ENCODE measurements at regions not wholly inside any gene's neighbourhood (a gene's known extent, or its start where the extent isn't known, plus 50 kb on each side); places are given as distances from the start of the nearest gene placed in this dataset.

GRCh38 chr10:44280226-44281014 lies 104.5 kb downstream of the CXCL12 start:
- no peak for FAIRE-seq
- H4K20me1 ChIP-seq (ENCODE audit: control insufficient read depth, extremely low read depth, insufficient read depth, low read length), result no peaks in the 10 kb centered on the region
- no peak overlapping the region for H3K4me3 ChIP-seq (ENCODE audit: control insufficient read depth in 2 of 3, extremely low read depth in 1 of 3, insufficient read depth in 2 of 3, low read depth in 1 of 3, low read length in 3 of 3)
- dilution Hi-C loops (cut with MboI; ENCODE audit: extremely low pct_ligation_motif_present, low sequenced_read_pairs), result no loop called here
- no peaks in the 10 kb centered on the region for H3K36me3 ChIP-seq (ENCODE audit: control insufficient read depth in 2 of 2, extremely low read depth in 1 of 2, insufficient read depth in 2 of 2, low read length in 2 of 2)
- no peak for TF ChIP-seq CTCF (optimal IDR thresholded peaks at IDR 0.05 in 1 of 3, IDR thresholded peaks at IDR 0.05 in 1 of 3, conservative IDR thresholded peaks at IDR 0.05 in 1 of 3; ENCODE audit: extremely low read depth in 1 of 3, insufficient read depth in 2 of 3, low read length in 3 of 3)
- TF ChIP-seq EZH2 (IDR thresholded peaks at IDR 0.05; ENCODE audit: low read length), result no peak
- no peaks in the 10 kb centered on the region for H3K4me1 ChIP-seq (ENCODE audit: control insufficient read depth, extremely low read depth, insufficient read depth, low read length)
- DNase-seq (ENCODE audit: low read depth, low spot score), result no peak
- H3K27me3 ChIP-seq (ENCODE audit: control insufficient read depth, extremely low read depth, insufficient read depth, low read length), result no peaks in the 10 kb centered on the region
- no peak overlapping the region for H2AFZ ChIP-seq (ENCODE audit: control insufficient read depth, low read length)
- no peak overlapping the region for H3K27ac ChIP-seq (ENCODE audit: control insufficient read depth, insufficient read depth, low read length)
- no peaks in the 10 kb centered on the region for H3K9me1 ChIP-seq (ENCODE audit: control insufficient read depth, extremely low read depth, insufficient read depth, low read length)
- H3K9ac ChIP-seq (ENCODE audit: control insufficient read depth, extremely low read depth, insufficient read depth, low read length), result no peak overlapping the region
- H3K9me3 ChIP-seq (ENCODE audit: control insufficient read depth, low read depth, low read length), result no peaks in the 10 kb centered on the region
- H3K4me2 ChIP-seq (ENCODE audit: control insufficient read depth, extremely low read depth, insufficient read depth, low read depth, low read length), result no peak overlapping the region
- no peaks in the 10 kb centered on the region for H3K79me2 ChIP-seq (ENCODE audit: control insufficient read depth, insufficient read depth, low read length)

DNA sequence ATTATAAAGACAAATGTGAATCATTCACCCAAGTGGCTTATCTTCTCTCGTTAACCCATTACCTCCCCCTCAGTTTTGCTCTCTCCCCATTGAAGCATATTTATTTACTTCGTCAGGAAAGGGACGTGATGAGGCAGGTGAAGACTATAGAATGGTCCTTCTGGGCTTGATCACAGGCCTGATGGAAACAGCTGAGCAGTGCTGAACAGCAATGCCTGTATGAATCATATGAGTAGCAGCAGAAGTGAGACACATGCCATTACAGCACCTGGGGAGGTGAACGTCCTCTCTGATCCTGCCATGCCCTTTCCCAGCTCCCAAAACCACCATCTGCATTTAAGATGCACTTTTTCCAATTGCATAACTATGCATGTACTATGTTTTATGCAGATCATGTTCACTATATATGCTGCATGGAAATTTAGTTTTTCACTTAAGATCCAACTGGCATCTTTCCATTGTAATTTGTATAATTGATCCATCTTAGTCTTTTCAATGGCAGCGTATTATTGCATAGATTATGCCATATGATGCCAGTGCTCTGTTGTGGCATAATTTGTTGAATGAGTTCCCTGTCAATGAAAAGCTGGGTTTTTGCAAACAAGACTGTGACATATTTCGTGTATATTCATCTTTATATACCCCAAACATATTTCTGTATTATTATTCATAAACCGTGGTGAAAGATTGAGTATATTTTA lies 105.3 kb downstream of the CXCL12 start:
- FAIRE-seq, result no peak

More for the DNA sequence above, 105.3 kb downstream of the CXCL12 start:
- no peaks in the 10 kb centered on the region for H3K36me3 ChIP-seq (ENCODE audit: control insufficient read depth in 2 of 2, extremely low read depth in 1 of 2, insufficient read depth in 2 of 2, low read length in 2 of 2)
- no peaks in the 10 kb centered on the region for H3K4me1 ChIP-seq (ENCODE audit: control insufficient read depth, extremely low read depth, insufficient read depth, low read length)
- H2AFZ ChIP-seq (ENCODE audit: control insufficient read depth, low read length), result no peak overlapping the region
- H3K4me2 ChIP-seq (ENCODE audit: control insufficient read depth, extremely low read depth, insufficient read depth, low read depth, low read length), result no peak overlapping the region
- no peaks in the 10 kb centered on the region for H3K27me3 ChIP-seq (ENCODE audit: control insufficient read depth, extremely low read depth, insufficient read depth, low read length)
- no peak for DNase-seq (ENCODE audit: low read depth, low spot score)
- H3K9ac ChIP-seq (ENCODE audit: control insufficient read depth, extremely low read depth, insufficient read depth, low read length), result no peak overlapping the region
- no peaks in the 10 kb centered on the region for H4K20me1 ChIP-seq (ENCODE audit: control insufficient read depth, extremely low read depth, insufficient read depth, low read length)
- no peaks in the 10 kb centered on the region for H3K9me3 ChIP-seq (ENCODE audit: control insufficient read depth, low read depth, low read length)
- TF ChIP-seq CTCF (optimal IDR thresholded peaks at IDR 0.05 in 1 of 3, IDR thresholded peaks at IDR 0.05 in 1 of 3, conservative IDR thresholded peaks at IDR 0.05 in 1 of 3; ENCODE audit: extremely low read depth in 1 of 3, insufficient read depth in 2 of 3, low read length in 3 of 3), result no peak
- no peak for TF ChIP-seq EZH2 (IDR thresholded peaks at IDR 0.05; ENCODE audit: low read length)
- dilution Hi-C loops (cut with MboI; ENCODE audit: extremely low pct_ligation_motif_present, low sequenced_read_pairs), result no loop called here
- no peaks in the 10 kb centered on the region for H3K9me1 ChIP-seq (ENCODE audit: control insufficient read depth, extremely low read depth, insufficient read depth, low read length)
- no peaks in the 10 kb centered on the region for H3K79me2 ChIP-seq (ENCODE audit: control insufficient read depth, insufficient read depth, low read length)
- H3K4me3 ChIP-seq (ENCODE audit: control insufficient read depth in 2 of 3, extremely low read depth in 1 of 3, insufficient read depth in 2 of 3, low read depth in 1 of 3, low read length in 3 of 3), result no peak overlapping the region
- no peak overlapping the region for H3K27ac ChIP-seq (ENCODE audit: control insufficient read depth, insufficient read depth, low read length)
